CD4-positive, alpha-beta T cell treated with Interleukin-15 for 4 hours (primary cell): ENCODE measurements at regions not wholly inside any gene's neighbourhood (a gene's known extent, or its start where the extent isn't known, plus 50 kb on each side); places are given as distances from the start of the nearest gene placed in this dataset.
"Not testable (repeated sequence)": the region's sequence is repeated elsewhere in the genome, so short reads cannot be mapped to it uniquely, and the experiment has no call there.

ENCODE experiments used
- DNase-seq: peaks from one replicate; pipeline ENCODE4 v3.0.0-alpha.2; 2020; ENCODE audit warnings: low spot score

- not testable (repeated sequence) for DNase-seq
Observed at GRCh38 chr12:90208379-90208778, 499.7 kb upstream of the ATP2B1 start.

- no peak for DNase-seq
Observed at GRCh38 chr12:90207799-90208198, 499.2 kb upstream of the ATP2B1 start.

- no peak for DNase-seq
Observed at GRCh38 chr12:90205165-90205564, 496.5 kb upstream of the ATP2B1 start.

- DNase-seq, result no peak
Observed at GRCh38 chr12:90203556-90203955, 494.9 kb upstream of the ATP2B1 start.

GRCh38 chr12:90199006-90199405 is 490.4 kb upstream of the ATP2B1 start:
- no peak for DNase-seq

- no peak for DNase-seq
Observed at GRCh38 chr12:90193500-90193899, 484.9 kb upstream of the ATP2B1 start.

- no peak for DNase-seq
Observed at GRCh38 chr12:90188857-90189256, 480.2 kb upstream of the ATP2B1 start.

GRCh38 chr12:90183201-90183600 is 474.6 kb upstream of the ATP2B1 start:
- DNase-seq, result no peak

GRCh38 chr12:90181216-90181615 is 472.6 kb upstream of the ATP2B1 start:
- no peak for DNase-seq

GRCh38 chr12:90174956-90175355 is 466.3 kb upstream of the ATP2B1 start:
- DNase-seq, result no peak

- no peak for DNase-seq
Observed at GRCh38 chr12:90174198-90174510, 465.5 kb upstream of the ATP2B1 start.

GRCh38 chr12:90173499-90174197 is 465.0 kb upstream of the ATP2B1 start:
- no peak for DNase-seq

GRCh38 chr12:90172524-90172923 is 463.9 kb upstream of the ATP2B1 start:
- no peak for DNase-seq

GRCh38 chr12:90170740-90171139 is 462.1 kb upstream of the ATP2B1 start:
- no peak for DNase-seq

- no peak for DNase-seq
Observed at GRCh38 chr12:90167518-90168208, 459.0 kb upstream of the ATP2B1 start.

- DNase-seq, result no peak
Observed at GRCh38 chr12:90166671-90167070, 458.0 kb upstream of the ATP2B1 start.

- no peak for DNase-seq
Observed at GRCh38 chr12:90166012-90166411, 457.4 kb upstream of the ATP2B1 start.

- DNase-seq, result peak; percentile 4
Observed at GRCh38 chr12:90163975-90164374, 455.3 kb upstream of the ATP2B1 start.

GRCh38 chr12:90153827-90154226 is 445.2 kb upstream of the ATP2B1 start:
- no peak for DNase-seq

GRCh38 chr12:90152897-90153624 is 444.4 kb upstream of the ATP2B1 start:
- no peak for DNase-seq

GRCh38 chr12:90151491-90152015 is 442.9 kb upstream of the ATP2B1 start:
- no peak for DNase-seq

GRCh38 chr12:90149453-90149852 is 440.8 kb upstream of the ATP2B1 start:
- DNase-seq, result no peak
